Lower lobe of right lung (tissue), 2 donors: ENCODE measurements at regions not wholly inside any gene's neighbourhood (a gene's known extent, or its start where the extent isn't known, plus 50 kb on each side); places are given as distances from the start of the nearest gene placed in this dataset.
"Not testable (repeated sequence)": the region's sequence is repeated elsewhere in the genome, so short reads cannot be mapped to it uniquely, and the experiment has no call there.

Source experiments
- ATAC-seq, 2 donors: fragments of 200-7000 bp; cut with Tn5 transposase; one replicate each; pipeline ENCODE4 v1.9.1; 2020 to 2022; ENCODE audit warnings: mild to moderate bottlenecking in 2 of 2, moderate library complexity in 2 of 2
- DNase-seq: peaks from one replicate; pipeline ENCODE4 v3.0.0-alpha.2; 2020
- H3K27ac ChIP-seq: fragments of 200-600 bp; one replicate; pipeline ENCODE4 v1.8.0; 2022
- H3K27me3 ChIP-seq: fragments of 200-600 bp; one replicate; pipeline ENCODE4 v1.8.0; 2022; ENCODE audit warnings: low read depth
- H3K36me3 ChIP-seq: fragments of 200-600 bp; one replicate; pipeline ENCODE4 v1.8.0; 2022; ENCODE audit warnings: mild to moderate bottlenecking
- H3K4me1 ChIP-seq: fragments of 200-600 bp; one replicate; pipeline ENCODE4 v1.8.0; 2022
- H3K4me3 ChIP-seq: fragments of 200-600 bp; one replicate; pipeline ENCODE4 v1.8.0; 2022; ENCODE audit warnings: mild to moderate bottlenecking
- H3K9me3 ChIP-seq: fragments of 200-600 bp; one replicate; pipeline ENCODE4 v1.8.0; 2022
- CTCF ChIP-seq: fragments of 200-600 bp; IDR thresholded peaks from one replicate; pipeline ENCODE4 v1.8.0; 2022; ENCODE audit warnings: antibody characterized with exemption, mild to moderate bottlenecking
- intact Hi-C: fragments of 100-400 bp; cut with DNase I; formaldehyde crosslinking; loops from one replicate; pipeline ENCODE4 v1.11.0; 2022
- donor health status: DM: no; HTN: yes; CAD: no; lungs with severe emphysema.

GRCh38 chr9:3646226-3646625, 120.4 kb upstream of the RFX3 start:
- intact Hi-C loops: no loop called here
- DNase-seq: no peak
- no peak for TF ChIP-seq CTCF
- H3K36me3 ChIP-seq: no peaks in the 10 kb centered on the region
- H3K4me3 ChIP-seq: no peak overlapping the region
- H3K27ac ChIP-seq: no peak overlapping the region
- H3K9me3 ChIP-seq: no peaks in the 10 kb centered on the region
- H3K4me1 ChIP-seq: no peaks in the 10 kb centered on the region
- no peak for ATAC-seq
- no peaks in the 10 kb centered on the region for H3K27me3 ChIP-seq

- ATAC-seq, intact Hi-C loops, DNase-seq: not testable (repeated sequence)
These were observed 116.3 kb upstream of the RFX3 start for GRCh38 chr9:3642075-3642474.

GRCh38 chr9:3629495-3629894, 103.7 kb upstream of the RFX3 start:
- TF ChIP-seq CTCF: no peak
- no peak for DNase-seq
- H3K27ac ChIP-seq: no peak overlapping the region
- H3K4me1 ChIP-seq: no peaks in the 10 kb centered on the region
- no peaks in the 10 kb centered on the region for H3K9me3 ChIP-seq
- no peaks in the 10 kb centered on the region for H3K36me3 ChIP-seq
- intact Hi-C loops: no loop called here
- no peak for ATAC-seq
- no peak overlapping the region for H3K4me3 ChIP-seq
- no peaks in the 10 kb centered on the region for H3K27me3 ChIP-seq

More at GRCh38 chr9:3642075-3642474, 116.3 kb upstream of the RFX3 start:
- H3K9me3 ChIP-seq, H3K36me3 ChIP-seq, H3K4me1 ChIP-seq, H3K4me3 ChIP-seq, H3K27me3 ChIP-seq, H3K27ac ChIP-seq: not testable (repeated sequence)

GRCh38 chr9:3628239-3628638, 102.4 kb upstream of the RFX3 start:
- H3K4me1 ChIP-seq: no peaks in the 10 kb centered on the region
- no peak for ATAC-seq
- H3K9me3 ChIP-seq: no peaks in the 10 kb centered on the region
- no peak for TF ChIP-seq CTCF
- DNase-seq: no peak
- no peak overlapping the region for H3K27ac ChIP-seq
- no peaks in the 10 kb centered on the region for H3K36me3 ChIP-seq
- intact Hi-C loops: no loop called here
- H3K27me3 ChIP-seq: no peaks in the 10 kb centered on the region
- H3K4me3 ChIP-seq: no peak overlapping the region

GRCh38 chr9:3608011-3608410, 82.2 kb upstream of the RFX3 start:
- ATAC-seq: no peak

GRCh38 chr9:3600672-3601071, 74.9 kb upstream of the RFX3 start:
- Histone ChIP-seq H3K9me3 (no peaks in the 10 kb centered on the region), H3K27ac (no peak overlapping the region), H3K4me3 (no peak overlapping the region), H3K4me1 (no peaks in the 10 kb centered on the region), H3K27me3 (no peaks in the 10 kb centered on the region), H3K36me3 (no peaks in the 10 kb centered on the region)
- no peak for TF ChIP-seq CTCF
- intact Hi-C loops: no loop called here
- DNase-seq (no peak), ATAC-seq (no peak)

More at GRCh38 chr9:3608011-3608410, 82.2 kb upstream of the RFX3 start:
- Histone ChIP-seq H3K27me3 (no peaks in the 10 kb centered on the region), H3K4me3 (no peak overlapping the region), H3K36me3 (no peaks in the 10 kb centered on the region), H3K27ac (no peak overlapping the region), H3K9me3 (no peaks in the 10 kb centered on the region), H3K4me1 (no peaks in the 10 kb centered on the region)
- DNase-seq: no peak
- TF ChIP-seq CTCF: no peak
- intact Hi-C loops: no loop called here
